Neural progenitor cell (in vitro differentiated cells): ENCODE measurements at regions not wholly inside any gene's neighbourhood (a gene's known extent, or its start where the extent isn't known, plus 50 kb on each side); places are given as distances from the start of the nearest gene placed in this dataset.

Source experiments
- EZH2phosphoT487 ChIP-seq: fragments of 200-600 bp; sonication (generic); IDR thresholded peaks from 2 replicates; pipeline ENCODE4 v1.6.1; 2017; ENCODE audit warnings: antibody characterized with exemption
- TF ChIP-seq, protein P1 (sequence below): fragments of 200-600 bp; sonication (generic); IDR thresholded peaks from 2 replicates; pipeline ENCODE4 v1.5.1; 2017; ENCODE audit warnings: antibody characterized with exemption, mild to moderate bottlenecking

DNA sequence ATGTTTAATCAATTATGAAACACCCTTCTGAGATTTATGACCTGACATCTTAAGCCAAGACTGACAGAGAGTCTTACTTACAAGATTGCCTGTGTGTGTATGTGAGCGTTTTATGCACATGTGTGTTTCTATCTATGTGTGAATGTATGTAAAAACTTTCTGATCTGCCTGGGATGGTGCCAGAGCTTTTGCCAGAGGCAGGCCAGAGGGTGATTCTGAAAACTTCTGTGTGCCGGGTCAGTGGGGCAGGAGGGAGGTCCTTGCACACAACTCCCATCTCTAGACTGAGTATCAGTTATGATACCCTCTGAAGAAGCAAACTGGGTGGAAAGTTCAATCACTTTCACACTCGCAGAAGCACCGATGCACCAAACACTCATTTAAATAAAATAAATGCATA lies 335.0 kb upstream of the NT5C1B start:
- TF ChIP-seq, protein P1, sequence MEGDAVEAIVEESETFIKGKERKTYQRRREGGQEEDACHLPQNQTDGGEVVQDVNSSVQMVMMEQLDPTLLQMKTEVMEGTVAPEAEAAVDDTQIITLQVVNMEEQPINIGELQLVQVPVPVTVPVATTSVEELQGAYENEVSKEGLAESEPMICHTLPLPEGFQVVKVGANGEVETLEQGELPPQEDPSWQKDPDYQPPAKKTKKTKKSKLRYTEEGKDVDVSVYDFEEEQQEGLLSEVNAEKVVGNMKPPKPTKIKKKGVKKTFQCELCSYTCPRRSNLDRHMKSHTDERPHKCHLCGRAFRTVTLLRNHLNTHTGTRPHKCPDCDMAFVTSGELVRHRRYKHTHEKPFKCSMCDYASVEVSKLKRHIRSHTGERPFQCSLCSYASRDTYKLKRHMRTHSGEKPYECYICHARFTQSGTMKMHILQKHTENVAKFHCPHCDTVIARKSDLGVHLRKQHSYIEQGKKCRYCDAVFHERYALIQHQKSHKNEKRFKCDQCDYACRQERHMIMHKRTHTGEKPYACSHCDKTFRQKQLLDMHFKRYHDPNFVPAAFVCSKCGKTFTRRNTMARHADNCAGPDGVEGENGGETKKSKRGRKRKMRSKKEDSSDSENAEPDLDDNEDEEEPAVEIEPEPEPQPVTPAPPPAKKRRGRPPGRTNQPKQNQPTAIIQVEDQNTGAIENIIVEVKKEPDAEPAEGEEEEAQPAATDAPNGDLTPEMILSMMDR = no peak
- TF ChIP-seq EZH2phosphoT487 = no peak
